Stimulated activated CD4-positive, alpha-beta T cell treated with anti-CD3 and anti-CD28 coated beads, TNF-alpha, amount 100 ng/mL, for 1 hour (primary cell): ENCODE measurements at regions not wholly inside any gene's neighbourhood (a gene's known extent, or its start where the extent isn't known, plus 50 kb on each side); places are given as distances from the start of the nearest gene placed in this dataset.

ENCODE experiments used
- DNase-seq, 3 donors: peaks; one replicate each; pipeline ENCODE4 v3.0.0-alpha.2; 2020; ENCODE audit warnings: low read depth in 3 of 3, low spot score in 1 of 3

DNA sequence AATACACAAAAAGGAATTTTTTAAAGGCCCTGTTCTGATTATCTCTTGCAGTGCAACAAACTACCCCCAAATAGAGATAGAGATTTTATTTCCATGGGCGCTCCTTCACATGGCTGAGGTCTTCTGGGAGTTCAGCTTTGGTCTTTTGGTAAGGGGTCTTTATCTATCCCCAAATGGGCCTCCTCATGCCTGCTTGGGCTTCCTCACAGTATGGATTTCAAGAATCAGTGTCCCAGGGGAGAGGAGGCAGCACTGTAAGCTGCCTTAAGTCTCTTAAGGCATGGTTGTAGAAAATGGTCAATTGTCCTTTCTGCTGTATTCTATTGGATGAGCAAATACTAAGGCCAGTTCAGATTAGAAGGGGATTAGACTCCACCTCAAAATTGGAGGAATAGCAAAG is 966.2 kb downstream of the TYW1 start:
- DNase-seq: no peak

- DNase-seq: no peak
These were observed 979.9 kb downstream of the TYW1 start for GRCh38 chr7:67976490-67976889.

GRCh38 chr7:67983486-67983885 is 986.9 kb downstream of the TYW1 start:
- DNase-seq: no peak

- no peak for DNase-seq
These were observed 987.7 kb downstream of the TYW1 start for GRCh38 chr7:67984326-67984725.

GRCh38 chr7:67989142-67989541 is 992.5 kb downstream of the TYW1 start:
- no peak for DNase-seq

DNA sequence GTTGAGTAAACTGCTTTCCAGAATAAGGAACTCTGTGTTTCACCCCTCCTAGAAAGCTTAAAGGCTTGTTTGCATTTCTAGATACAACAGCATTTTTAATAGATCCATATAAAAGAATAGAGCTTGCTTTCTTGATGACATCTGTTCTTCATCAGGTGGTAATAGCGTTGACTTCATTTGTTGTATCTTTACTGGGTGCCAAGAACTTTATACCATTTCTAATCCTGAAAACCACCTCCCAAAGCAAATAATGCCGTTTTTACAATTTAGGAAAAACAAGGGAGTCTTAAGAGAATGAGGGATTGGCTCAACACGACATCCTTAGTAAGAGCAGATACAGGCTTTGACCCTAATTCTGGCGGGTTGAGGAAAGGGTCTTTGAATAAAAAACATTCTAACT is 993.4 kb downstream of the TYW1 start:
- DNase-seq: no peak

GRCh38 chr7:67990716-67991115 is 994.1 kb downstream of the TYW1 start:
- DNase-seq: no peak

- DNase-seq: no peak
These were observed 995.7 kb downstream of the TYW1 start for GRCh38 chr7:67992287-67992686.

DNA sequence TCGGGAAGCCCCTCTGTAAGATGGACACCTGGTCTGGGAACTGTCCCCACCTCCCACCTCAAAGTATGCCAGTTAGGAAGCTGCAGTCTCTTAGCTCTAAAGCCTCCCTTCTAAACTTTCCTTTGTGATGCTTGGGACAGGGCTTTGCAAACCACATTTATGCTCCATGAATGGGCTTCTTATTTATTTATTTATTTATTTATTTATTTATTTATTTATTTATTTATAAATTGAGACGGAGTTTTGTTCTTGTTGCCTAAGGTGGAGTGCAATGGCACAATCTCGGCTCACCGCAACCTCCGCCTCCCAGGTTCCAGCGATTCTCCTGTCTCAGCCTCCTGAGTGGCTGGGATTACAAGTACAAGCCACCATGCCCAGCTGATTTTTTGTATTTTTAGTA is 1009.4 kb downstream of the TYW1 start:
- DNase-seq: no peak

GRCh38 chr7:68006619-68007018 is 1010.0 kb downstream of the TYW1 start:
- no peak for DNase-seq

DNA sequence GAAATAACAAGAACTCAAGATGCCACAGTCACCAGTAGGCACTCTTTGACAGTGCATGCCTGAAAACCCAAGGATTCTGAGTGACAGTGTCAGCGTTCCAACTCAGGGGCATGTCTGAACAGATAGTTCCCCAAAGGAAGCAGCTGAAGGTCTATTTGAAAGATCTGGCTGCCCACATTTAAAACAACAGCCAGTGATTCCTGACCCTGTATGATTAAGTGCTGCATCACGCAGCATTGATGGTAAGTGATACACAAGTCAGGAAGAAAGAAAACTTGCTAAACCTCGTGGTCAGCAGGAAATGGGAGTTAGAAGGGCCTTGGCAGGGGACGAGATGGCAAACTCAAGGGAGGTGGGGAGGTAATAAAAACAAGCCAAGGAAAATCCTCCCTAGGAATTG is 1013.1 kb downstream of the TYW1 start:
- DNase-seq: no peak

GRCh38 chr7:68014031-68014736 is 1017.6 kb downstream of the TYW1 start:
- no peak for DNase-seq

- no peak for DNase-seq
These were observed 1018.7 kb downstream of the TYW1 start for GRCh38 chr7:68015122-68015977.

DNA sequence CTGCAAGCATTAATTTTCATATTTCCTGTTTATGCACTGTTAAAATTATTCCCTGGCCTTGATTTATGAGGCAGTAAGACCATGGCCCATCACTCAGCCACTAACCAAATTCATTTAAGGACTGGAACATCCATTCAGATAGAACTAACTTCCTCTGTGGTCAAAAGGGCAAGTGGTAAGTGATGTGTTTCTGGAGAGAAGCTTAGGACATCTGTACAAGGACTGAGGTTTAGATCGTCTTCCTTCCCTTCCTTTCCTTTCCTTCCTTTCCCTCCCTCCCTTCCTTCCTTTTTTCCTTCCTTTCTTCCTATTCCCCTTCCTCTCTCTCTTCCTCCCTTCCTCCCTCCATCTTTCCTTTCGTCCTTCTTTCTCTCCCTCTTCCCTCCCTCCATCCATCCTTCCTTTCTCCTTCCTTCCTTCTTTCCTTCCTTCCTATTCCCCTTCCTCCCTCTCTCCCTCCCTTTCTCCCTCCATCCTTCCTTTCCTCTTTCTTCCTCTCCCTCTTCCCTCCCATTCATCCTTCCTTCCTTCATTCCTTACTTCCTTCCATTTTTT is 1019.4 kb downstream of the TYW1 start:
- no peak for DNase-seq

- DNase-seq: no peak
These were observed 1023.5 kb downstream of the TYW1 start for GRCh38 chr7:68020102-68020501.

GRCh38 chr7:68025369-68025768 is 1028.7 kb downstream of the TYW1 start:
- DNase-seq: no peak

GRCh38 chr7:68030530-68030929 is 1033.9 kb downstream of the TYW1 start:
- no peak for DNase-seq

DNA sequence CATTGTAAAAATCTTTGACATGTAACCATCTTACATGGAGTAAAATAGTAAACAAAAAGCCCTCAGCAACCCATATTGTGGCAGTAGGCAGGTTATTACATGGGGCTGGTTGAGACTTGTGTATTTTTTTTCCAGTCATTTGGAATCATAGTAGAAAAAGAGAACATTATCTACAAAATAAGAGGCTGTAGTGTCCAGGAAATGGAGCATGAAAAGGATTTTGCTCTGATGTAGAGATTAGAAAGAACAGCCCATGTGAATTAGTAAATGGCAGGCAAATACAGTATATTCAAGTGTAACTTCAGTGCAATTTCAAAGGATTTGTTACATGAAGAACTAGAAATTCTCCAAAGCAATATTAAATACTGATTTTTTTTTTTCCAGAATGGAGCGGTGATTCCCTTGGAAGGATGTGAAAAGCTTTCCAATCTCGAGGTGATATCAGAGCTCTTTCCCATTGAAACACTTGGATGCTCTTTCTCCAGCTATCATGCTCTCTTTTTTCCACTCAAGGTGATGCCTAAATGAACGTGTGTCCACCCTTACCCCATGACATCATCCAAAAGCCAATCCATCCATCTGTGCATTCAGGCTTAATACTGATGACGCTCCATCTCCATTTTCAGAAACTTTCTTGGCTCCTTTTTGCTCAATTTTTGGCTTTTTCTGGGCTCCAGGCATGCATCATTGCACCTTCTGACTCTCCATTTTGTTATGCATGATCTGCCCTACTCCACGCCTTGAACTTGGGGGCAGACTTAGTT is 1034.7 kb downstream of the TYW1 start:
- DNase-seq: no peak

GRCh38 chr7:68038621-68039314 is 1042.1 kb downstream of the TYW1 start:
- no peak for DNase-seq

DNA sequence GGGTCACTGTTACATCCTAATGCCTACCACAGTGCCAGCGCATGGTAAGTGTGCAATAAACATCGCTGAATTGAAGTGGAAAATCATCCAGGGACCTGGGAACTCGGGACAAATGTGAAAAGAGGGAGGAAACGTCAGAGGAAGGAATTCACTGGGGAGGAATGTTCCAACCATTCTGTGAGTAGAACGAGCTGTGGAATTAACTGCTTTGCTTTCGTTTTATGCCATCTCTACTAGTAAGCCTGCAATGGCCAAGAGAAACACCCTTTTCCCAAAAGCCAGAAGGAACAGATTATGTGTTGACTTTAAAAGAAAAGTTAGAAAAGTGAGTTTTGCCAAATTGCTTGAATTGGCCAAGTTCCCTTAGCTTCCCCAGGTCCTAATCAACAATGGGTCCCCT is 1044.9 kb downstream of the TYW1 start:
- DNase-seq: no peak

GRCh38 chr7:68043546-68043945 is 1046.9 kb downstream of the TYW1 start:
- DNase-seq: no peak
